ENCODE measurements at regions not wholly inside any gene's neighbourhood (a gene's known extent, or its start where the extent isn't known, plus 50 kb on each side); places are given as distances from the start of the nearest gene placed in this dataset.
"Not testable (repeated sequence)": the region's sequence is repeated elsewhere in the genome, so short reads cannot be mapped to it uniquely, and the experiment has no call there.

DNA sequence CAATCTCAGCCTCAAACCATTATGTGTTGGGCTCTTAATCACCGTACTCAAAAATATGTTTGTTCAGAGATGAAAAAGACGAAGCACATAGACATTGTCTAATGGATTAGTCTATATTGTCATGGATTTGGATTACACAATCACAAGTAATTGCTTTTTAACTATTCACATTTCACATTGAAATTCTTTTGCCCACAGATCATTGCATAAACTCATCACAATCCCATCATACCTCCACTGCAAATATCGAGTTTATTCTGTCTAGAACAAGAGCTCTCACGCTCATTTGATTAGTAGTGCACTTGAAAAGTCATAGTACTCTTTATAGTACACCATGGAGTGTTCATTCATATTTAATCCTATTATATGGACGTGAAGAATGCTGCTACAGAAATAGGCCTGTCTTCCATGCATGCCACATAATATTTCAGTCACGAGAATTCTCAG lies 97.9 kb upstream of the SOX11 start:
- DNase-seq, result no peak

DNA sequence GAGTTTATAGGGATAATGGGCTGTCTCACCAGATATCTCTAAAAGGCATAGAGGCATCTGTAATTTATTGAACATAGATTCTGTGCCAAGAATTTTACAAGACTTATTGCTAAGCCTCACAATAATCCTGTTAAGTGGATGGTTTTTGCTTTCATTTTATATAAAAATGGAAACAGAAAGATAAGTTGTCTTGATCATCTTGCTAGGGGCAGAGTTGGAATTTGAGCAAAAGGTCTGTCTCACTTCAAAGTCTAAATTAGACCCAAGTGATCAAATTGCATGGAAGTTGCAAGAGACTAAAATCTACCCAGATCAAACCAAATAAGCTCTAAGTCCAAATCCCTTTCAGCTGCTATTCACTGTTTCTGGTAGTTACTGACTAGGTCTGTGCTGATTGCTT lies 95.3 kb upstream of the SOX11 start:
- no peak for DNase-seq

DNA sequence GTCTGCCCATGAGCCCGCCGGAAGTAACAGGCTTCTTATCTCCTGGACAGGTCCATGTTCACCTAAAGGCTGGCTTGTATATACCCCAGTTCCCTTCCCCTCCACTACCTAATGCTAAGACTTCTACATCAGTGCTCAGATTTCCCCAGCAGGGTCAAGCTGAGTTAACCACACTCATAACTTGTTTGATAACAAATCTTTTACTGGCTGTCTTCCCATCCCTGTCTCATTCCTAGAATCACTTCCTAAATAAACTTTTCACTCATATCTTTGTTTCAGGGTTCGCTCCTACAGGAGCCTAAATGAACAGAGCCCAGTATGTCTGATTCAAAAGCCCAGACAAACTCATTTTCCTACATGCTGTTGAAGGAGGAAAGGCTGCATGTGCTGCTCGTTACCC lies 94.0 kb upstream of the SOX11 start:
- no peak for DNase-seq

DNA sequence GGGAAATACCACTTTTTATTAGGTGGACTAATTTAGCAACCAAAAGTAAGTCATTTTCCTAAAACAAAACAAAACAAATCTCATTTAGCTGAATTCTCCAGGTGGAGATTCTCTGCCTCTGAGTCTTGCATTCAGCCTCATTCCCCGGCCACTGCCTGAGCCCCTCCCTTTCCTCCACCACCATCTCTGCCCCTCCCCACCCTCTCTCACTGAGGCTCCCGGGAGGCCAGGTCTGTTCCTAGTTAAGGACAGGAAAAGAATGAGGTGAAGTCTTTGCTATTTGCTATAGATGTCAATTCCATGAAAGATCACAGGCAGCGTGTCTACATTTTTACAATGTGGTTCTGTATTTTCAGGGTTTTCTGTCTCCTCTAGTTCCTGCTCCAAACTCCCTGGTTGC lies 83.0 kb upstream of the SOX11 start:
- no peak for DNase-seq

DNA sequence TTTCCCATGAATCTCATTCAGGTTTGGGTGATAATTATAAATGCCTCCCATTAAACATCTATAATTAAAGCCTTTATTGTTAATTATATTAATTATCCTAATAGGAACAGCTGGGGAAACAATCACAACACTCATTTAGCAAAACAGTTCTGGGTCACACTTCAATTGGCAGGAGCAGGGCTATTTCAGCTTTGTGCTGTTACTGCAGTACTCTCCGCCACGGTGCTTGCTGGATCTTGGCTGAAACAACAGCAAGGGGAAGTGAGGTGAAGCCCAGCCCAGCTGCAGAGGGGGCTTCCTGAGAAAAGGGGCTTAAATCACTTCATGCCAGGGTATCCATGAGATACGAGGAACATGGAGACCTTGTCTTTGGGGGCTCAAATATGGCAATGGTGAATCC lies 79.5 kb upstream of the SOX11 start:
- no peak for DNase-seq

DNA sequence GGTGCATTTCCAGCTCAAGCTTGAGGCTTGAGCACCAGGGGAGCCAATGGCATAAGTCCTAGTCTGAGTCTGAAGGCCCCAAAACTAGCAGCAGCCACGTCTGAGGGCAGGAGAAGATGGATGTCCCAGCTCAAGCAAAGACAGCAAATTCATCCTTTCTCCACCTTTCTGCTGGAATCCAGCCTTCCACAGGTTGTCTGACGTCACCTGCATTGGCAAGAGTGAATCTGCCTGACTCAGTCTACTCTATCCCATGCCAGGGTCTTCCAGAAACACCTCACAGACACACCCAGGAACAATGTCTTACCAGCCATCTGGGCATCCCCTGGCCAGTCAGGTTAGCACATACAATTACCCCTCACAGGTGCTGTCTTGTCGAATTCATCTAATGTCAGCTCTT lies 76.2 kb upstream of the SOX11 start:
- no peak for DNase-seq

DNA sequence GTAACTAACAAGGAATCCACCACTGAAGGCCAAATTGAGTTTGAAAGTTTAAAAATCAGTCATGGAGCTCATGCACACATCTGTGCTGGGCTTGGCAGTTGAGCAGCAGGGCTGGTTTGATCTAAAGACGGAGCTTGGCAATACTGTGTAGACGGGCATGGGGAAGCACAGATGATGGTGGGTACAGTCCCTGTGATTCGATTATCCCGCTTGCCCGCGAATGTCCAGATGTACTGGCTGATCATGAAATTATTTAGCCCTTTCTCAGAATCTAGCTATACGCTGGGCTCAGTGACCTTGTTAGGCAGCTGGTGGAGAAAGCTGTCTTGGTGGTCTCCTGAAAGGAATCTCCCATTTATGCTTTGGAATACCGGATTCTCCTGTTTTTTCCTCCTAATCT lies 74.8 kb upstream of the SOX11 start:
- no peak for DNase-seq

DNA sequence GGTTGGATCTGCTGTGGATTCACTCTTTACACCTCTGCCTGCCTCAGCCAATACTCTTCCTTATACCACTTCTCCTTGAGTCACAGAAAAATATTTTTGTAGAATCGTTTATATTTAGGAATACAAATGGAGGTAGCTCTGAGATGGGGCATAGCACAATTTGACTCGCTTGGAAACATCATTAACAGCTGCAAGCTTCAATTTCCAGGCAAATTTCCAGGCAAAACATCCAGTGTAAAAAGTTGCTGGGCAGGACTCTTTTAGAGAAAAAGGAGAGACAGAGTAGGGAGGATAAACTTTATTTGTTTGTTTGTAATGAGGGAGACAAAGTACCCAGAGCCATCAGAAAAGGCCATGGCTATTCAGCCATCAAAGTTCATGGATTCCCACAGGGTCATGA lies 74.4 kb upstream of the SOX11 start:
- no peak for DNase-seq

DNA sequence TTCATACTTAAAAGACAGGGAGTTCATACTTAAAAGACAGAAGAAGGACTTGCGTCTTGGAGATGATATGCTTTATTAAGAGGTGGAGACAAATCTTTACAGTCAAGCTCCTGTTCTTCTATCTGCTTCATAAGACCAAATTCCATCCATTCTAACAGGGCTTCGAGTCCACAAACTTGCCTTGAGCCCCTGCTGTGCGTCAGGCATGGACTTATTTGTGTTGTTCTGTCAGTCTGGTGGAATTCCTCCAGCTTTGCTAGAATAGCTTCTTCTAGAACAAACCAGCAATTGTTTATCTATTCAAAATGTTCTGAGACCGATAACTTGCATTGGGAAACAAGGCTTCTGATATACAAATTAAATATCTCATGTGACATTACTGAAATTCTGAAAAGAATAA lies 73.9 kb upstream of the SOX11 start:
- DNase-seq, result no peak

DNA sequence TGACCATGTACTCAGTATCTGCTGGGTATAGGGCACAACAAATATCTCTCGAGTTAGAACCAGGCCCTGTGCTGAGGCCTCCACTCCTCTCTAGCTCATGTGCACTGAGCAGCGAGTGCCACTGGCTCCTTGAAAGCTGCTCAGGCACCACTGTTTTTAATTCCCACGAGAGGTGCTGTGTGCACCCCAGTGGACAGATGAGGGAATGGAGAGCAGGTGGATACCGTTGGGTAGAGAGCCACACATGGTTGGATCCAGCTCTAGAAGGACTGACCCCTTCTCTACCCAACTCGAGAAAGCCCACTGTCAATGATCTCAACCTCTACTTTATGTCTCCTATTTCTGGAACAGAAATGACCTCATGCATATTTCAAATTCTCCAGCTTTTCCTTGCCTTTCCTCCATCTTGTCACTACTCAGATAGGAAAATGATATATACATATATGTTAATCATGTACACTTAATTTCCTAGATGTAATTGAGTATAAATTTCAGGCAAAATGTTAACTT lies 66.6 kb upstream of the SOX11 start:
- not testable (repeated sequence) for DNase-seq

DNA sequence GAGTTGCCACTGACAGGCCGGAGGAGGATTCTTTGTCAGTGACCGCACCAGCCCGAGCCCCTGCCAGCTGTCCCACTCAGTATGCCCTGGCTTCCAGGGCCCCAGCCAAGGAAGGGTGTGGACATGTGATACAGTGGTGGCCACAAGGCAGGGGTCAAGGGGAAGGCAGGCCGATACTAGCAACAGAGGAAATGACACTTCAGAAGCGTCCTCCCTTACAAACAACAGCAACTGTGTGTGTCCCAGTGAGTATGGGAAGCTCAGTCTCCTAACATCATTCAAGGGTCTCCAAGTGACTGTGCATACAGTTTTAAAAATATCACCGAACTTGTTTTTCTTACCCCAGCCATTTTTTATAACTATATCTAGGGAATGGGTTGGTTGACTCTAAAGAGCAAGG lies 63.7 kb upstream of the SOX11 start:
- DNase-seq, result not testable (repeated sequence)

DNA sequence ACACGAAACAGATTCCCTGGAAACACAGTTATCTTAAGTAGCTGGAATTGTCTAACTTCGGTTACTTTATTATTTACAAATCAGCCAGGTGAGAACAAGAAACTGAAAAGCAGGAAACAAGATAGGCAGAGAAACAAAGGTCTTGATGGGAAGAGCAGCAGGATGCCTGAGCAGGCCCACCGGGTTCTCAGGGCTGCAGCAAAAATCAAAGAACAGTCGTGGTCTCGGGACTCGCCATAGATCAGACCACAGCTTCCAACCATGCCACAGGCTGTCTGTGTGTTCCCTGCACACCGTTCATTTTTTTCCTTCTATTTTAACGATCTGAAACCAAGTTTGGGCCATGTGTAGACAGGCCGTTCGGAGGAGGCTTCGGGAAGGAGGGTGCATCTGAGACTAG lies 62.7 kb upstream of the SOX11 start:
- DNase-seq, result not testable (repeated sequence)

DNA sequence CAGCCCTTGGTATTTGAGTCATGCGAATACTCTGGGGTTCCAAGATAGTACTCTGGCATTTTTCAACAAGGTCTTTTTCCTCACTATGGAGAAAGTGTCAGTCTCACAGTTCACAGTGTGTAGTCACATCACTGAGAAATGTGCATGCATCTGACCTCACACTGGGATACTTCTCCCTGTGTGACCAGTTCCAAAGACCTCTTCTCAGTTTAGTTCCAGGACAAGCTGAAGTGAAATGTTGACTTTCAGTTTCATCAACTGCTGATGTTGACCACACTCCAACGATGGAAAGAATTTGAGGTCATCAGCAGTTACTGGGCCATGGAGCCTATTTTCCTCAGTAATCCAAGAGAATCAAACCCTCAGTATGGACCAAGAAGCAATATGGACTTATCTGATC lies 55.1 kb upstream of the SOX11 start:
- not testable (repeated sequence) for DNase-seq
